ENCODE measurements at regions not wholly inside any gene's neighbourhood (a gene's known extent, or its start where the extent isn't known, plus 50 kb on each side); places are given as distances from the start of the nearest gene placed in this dataset.
A peak's percentile ranks its signal among the peaks of the same experiment; 100 is the strongest.
"Not testable (repeated sequence)": the region's sequence is repeated elsewhere in the genome, so short reads cannot be mapped to it uniquely, and the experiment has no call there.

DNA sequence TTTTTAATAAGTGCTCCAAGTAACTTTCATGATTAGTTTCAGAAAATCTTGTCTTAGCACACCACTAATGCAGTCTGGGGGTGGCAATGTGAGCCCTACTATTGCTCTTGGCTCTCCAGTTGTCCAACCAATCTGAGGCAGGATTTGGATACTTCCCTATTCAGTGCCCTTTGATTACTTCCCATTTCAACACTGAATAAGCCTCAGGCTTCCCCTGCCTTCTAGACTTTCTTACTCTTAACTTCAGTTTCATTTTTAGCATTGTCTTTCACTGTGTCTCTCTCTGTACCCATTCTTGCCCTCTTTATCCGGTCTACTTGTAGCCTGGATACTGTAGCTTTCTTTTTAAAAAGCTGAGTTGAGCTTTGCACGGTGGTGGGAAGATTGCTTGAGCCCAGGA, 186.1 kb downstream of the C9orf152 start:
- no peak for DNase-seq (ENCODE audit: low spot score in 2 of 2)
- H3K4me3 ChIP-seq, result no peak overlapping the region
- H3K27ac ChIP-seq, result no peak overlapping the region
- H3K36me3 ChIP-seq, result no peaks in the 10 kb centered on the region
- H3K27me3 ChIP-seq, result no peaks in the 10 kb centered on the region
- no peaks in the 10 kb centered on the region for H3K4me1 ChIP-seq
- H3K9me3 ChIP-seq, result no peaks in the 10 kb centered on the region
- TF ChIP-seq, protein P1, sequence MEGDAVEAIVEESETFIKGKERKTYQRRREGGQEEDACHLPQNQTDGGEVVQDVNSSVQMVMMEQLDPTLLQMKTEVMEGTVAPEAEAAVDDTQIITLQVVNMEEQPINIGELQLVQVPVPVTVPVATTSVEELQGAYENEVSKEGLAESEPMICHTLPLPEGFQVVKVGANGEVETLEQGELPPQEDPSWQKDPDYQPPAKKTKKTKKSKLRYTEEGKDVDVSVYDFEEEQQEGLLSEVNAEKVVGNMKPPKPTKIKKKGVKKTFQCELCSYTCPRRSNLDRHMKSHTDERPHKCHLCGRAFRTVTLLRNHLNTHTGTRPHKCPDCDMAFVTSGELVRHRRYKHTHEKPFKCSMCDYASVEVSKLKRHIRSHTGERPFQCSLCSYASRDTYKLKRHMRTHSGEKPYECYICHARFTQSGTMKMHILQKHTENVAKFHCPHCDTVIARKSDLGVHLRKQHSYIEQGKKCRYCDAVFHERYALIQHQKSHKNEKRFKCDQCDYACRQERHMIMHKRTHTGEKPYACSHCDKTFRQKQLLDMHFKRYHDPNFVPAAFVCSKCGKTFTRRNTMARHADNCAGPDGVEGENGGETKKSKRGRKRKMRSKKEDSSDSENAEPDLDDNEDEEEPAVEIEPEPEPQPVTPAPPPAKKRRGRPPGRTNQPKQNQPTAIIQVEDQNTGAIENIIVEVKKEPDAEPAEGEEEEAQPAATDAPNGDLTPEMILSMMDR (IDR thresholded peaks at IDR 0.05), result no peak
- TF ChIP-seq POLR2A (IDR thresholded peaks at IDR 0.05) (no peak), POLR2AphosphoS5 (IDR thresholded peaks at IDR 0.05) (no peak)
- intact Hi-C loops (cut with DNase I; ENCODE audit: low total_unique reads), result no loop called here

DNA sequence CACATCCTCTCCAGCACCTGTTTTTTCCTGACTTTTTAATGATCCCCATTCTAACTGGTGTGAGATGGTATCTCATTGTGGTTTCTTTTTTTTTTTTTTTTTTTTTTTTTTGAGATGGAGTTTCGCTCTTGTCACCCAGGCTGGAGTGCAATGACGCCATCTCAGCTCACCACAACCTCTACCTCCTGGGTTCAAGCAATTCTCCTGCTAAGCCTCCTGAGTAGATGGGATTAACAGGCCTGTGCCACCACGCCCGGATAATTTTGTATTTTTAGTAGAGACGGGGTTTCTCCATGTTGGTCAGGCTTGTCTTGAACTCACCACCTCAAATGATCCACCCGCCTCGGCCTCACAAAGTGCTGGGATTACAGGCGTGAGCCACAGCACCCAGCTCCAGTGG, 184.7 kb downstream of the C9orf152 start:
- H3K36me3 ChIP-seq; H3K4me3 ChIP-seq; H3K4me1 ChIP-seq; DNase-seq (ENCODE audit: low spot score in 2 of 2); H3K27me3 ChIP-seq; intact Hi-C loops (cut with DNase I; ENCODE audit: low total_unique reads); H3K27ac ChIP-seq; H3K9me3 ChIP-seq: not testable (repeated sequence)

DNA sequence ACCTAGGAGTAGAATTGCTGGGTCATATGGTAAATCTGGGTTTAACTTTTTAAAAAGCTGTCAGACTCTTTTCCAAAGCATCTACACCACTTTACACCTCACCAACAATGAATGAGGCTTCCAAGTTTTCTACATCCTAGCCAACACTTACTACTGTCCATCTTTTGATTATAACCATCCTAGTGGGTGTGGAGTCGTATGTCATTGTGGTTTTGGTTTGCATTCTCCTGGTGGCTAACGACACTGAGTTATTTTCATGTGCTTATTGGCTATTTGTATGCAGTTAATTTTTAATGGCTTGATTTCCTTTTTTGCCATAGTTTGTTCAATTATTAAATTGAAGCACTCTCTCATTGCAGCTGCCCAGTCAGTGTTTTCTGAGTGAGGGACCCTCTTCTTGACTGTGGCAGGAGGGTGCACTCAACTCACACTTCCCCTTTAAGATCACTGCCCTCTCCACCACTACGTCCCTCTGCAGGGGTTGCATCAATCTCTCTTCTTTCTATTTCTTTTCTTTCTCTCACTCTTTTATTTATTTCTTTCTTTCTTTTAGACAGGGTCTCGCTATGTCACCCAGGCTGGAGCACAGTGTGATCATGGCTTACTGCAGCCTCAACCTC, 182.3 kb downstream of the C9orf152 start:
- Histone ChIP-seq H3K27me3 (no peaks in the 10 kb centered on the region), H3K4me3 (no peak overlapping the region), H3K36me3 (no peaks in the 10 kb centered on the region), H3K27ac (no peak overlapping the region), H3K4me1 (no peaks in the 10 kb centered on the region), H3K9me3 (no peaks in the 10 kb centered on the region)
- intact Hi-C loops (cut with DNase I; ENCODE audit: low total_unique reads), result no loop called here
- TF ChIP-seq POLR2A (IDR thresholded peaks at IDR 0.05) (no peak), POLR2AphosphoS5 (IDR thresholded peaks at IDR 0.05) (no peak)
- TF ChIP-seq, protein P1 (IDR thresholded peaks at IDR 0.05), result no peak
- DNase-seq (ENCODE audit: low spot score in 2 of 2), result no peak

DNA sequence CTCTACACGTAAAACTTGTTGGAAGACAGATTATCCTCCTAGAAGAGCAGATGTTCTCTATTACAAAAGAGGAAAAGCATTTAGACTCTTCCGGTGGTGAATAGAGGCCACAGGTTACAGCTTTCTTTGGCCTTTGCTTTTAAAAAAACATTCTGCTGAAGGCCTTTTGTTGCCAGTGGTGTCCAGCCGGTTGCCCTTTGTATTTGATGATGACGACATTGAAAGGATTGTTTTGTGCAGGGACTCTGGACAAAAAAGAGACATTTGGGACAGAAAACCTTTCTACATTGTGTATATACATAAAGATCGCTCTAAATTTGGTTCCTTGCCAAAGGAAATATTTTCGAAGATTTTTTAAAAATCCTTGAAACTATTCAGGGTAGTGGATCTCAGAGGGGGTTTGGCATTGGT, 180.3 kb downstream of the C9orf152 start:
- no peak overlapping the region for H3K4me3 ChIP-seq
- no peak for DNase-seq (ENCODE audit: low spot score in 2 of 2)
- H3K27me3 ChIP-seq, result no peaks in the 10 kb centered on the region
- TF ChIP-seq, protein P1 (IDR thresholded peaks at IDR 0.05), result no peak
- TF ChIP-seq POLR2A (IDR thresholded peaks at IDR 0.05), result no peak
- TF ChIP-seq POLR2AphosphoS5 (IDR thresholded peaks at IDR 0.05), result no peak
- no peaks in the 10 kb centered on the region for H3K9me3 ChIP-seq
- H3K4me1 ChIP-seq, result no peaks in the 10 kb centered on the region
- H3K36me3 ChIP-seq, result no peaks in the 10 kb centered on the region
- intact Hi-C loops (cut with DNase I; ENCODE audit: low total_unique reads), result no loop called here
- peak overlapping the region; percentile 35 to 68 for H3K27ac ChIP-seq

DNA sequence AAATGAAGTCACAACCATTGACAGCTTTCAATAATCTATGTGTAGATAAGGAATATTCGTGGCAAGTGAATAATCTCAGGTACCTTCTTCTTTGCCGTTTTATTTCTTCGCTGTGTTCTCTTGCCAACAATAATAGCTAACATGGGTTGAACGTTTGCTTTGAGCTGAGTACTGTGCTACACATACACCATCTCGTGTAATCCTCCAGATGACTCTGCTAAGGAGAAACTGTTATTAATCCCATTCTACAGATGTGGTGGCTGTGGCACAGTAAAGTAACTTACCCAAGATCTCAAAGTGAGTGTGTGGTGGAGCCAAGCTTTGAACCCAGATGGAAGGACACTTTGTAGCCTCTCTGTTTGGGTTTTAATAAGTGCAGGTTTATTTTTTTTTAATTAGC, 179.7 kb downstream of the C9orf152 start:
- TF ChIP-seq, protein P1 (IDR thresholded peaks at IDR 0.05), result no peak
- no peak for TF ChIP-seq POLR2AphosphoS5 (IDR thresholded peaks at IDR 0.05)
- TF ChIP-seq POLR2A (IDR thresholded peaks at IDR 0.05), result no peak

DNA sequence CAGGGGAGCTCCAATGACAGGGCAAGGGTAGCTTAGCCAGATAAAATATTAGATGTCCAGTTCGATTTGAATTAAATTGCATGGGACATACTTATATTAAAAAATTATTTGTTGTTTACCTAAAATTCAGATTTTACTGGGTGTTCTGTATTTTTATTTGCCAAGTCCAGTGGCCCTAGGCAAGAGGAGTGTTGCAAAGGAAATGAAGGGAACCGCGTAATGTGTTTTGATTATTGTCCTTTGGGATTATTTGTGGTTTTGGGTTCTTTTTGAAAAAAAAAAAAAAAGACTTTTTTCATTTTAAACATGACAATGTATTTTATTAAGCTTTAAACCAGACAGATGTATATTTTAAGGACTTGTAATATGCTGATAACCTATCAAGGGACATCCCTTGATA, 179.3 kb downstream of the C9orf152 start:
- Histone ChIP-seq H3K27me3 (no peaks in the 10 kb centered on the region), H3K4me1 (no peaks in the 10 kb centered on the region), H3K36me3 (no peaks in the 10 kb centered on the region), H3K4me3 (no peak overlapping the region), H3K9me3 (no peaks in the 10 kb centered on the region), H3K27ac (peak overlapping the region in 1 of 2 donors; percentile 68)
- TF ChIP-seq, protein P1 (IDR thresholded peaks at IDR 0.05), result no peak
- TF ChIP-seq POLR2A (IDR thresholded peaks at IDR 0.05) (no peak), POLR2AphosphoS5 (IDR thresholded peaks at IDR 0.05) (no peak)
- intact Hi-C loops (cut with DNase I; ENCODE audit: low total_unique reads), result no loop called here
- no peak for DNase-seq (ENCODE audit: low spot score in 2 of 2)

More for the DNA sequence above, 179.7 kb downstream of the C9orf152 start:
- no peak overlapping the region for H3K4me3 ChIP-seq
- no peaks in the 10 kb centered on the region for H3K27me3 ChIP-seq
- H3K4me1 ChIP-seq, result no peaks in the 10 kb centered on the region
- DNase-seq (ENCODE audit: low spot score in 2 of 2), result no peak
- H3K27ac ChIP-seq, result peak overlapping the region in 1 of 2 donors; percentile 68
- H3K9me3 ChIP-seq, result no peaks in the 10 kb centered on the region
- intact Hi-C loops (cut with DNase I; ENCODE audit: low total_unique reads), result no loop called here
- no peaks in the 10 kb centered on the region for H3K36me3 ChIP-seq
